Kidney (tissue), 13 donors: ENCODE measurements at regions not wholly inside any gene's neighbourhood (a gene's known extent, or its start where the extent isn't known, plus 50 kb on each side); places are given as distances from the start of the nearest gene placed in this dataset.

Experiments
- DNase-seq, 5 donors: peaks; one replicate each; pipeline ENCODE4 v3.0.0-alpha.2; 2013 to 2020
- FAIRE-seq: peaks from 2 replicates; lab custom pipeline; 2012; peaks lifted over from hg19 to GRCh38; lab: Jason Lieb, UNC
- H3K27ac ChIP-seq, 2 donors: one replicate each; pipeline ENCODE4 v1.7.0; 2013; ENCODE audit warnings: low read depth in 2 of 2, low read length in 2 of 2, inconsistent platforms in 1 of 2
- H3K27me3 ChIP-seq: one replicate; pipeline ENCODE4 v1.7.1; 2013; ENCODE audit warnings: low read length, inconsistent platforms; ENCODE audit not compliant: control insufficient read depth, insufficient read depth
- H3K36me3 ChIP-seq, 3 donors: one replicate each; pipeline versions ENCODE4 v1.7.0 to v1.7.1; 2013; ENCODE audit warnings: low read length in 3 of 3, control low read depth in 1 of 3, inconsistent platforms in 1 of 3; ENCODE audit not compliant: insufficient read depth in 3 of 3, control insufficient read depth in 2 of 3
- H3K4me1 ChIP-seq, 3 donors: one replicate each; pipeline versions ENCODE4 v1.7.0 to v1.7.1; 2013; ENCODE audit warnings: low read length in 3 of 3, inconsistent platforms in 1 of 3, low read depth in 1 of 3; ENCODE audit not compliant: control insufficient read depth in 2 of 3, insufficient read depth in 2 of 3
- H3K4me3 ChIP-seq, 3 donors: one replicate each; pipeline versions ENCODE4 v1.7.0 to v1.8.1; 2013; ENCODE audit warnings: low read length in 3 of 3, control low read depth in 1 of 3, inconsistent platforms in 1 of 3
- H3K9ac ChIP-seq, 3 donors: one replicate each; pipeline versions ENCODE4 v1.7.0 to v1.7.1; 2013; ENCODE audit warnings: low read length in 3 of 3, control low read depth in 1 of 3, inconsistent platforms in 1 of 3
- H3K9me3 ChIP-seq, 3 donors: one replicate each; pipeline versions ENCODE4 v1.7.0 to v1.7.1; 2013; ENCODE audit warnings: low read length in 3 of 3, control low read depth in 1 of 3, inconsistent platforms in 1 of 3; ENCODE audit not compliant: control insufficient read depth in 2 of 3, insufficient read depth in 1 of 3
- CTCF ChIP-seq: IDR thresholded peaks from 3 replicates; pipeline ENCODE4 v1.5.1; 2012; ENCODE audit warnings: mild to moderate bottlenecking, moderate library complexity, borderline replicate concordance; ENCODE audit not compliant: insufficient read depth; ENCODE audit errors: extremely low read depth
- intact Hi-C: fragments of 100-400 bp; cut with DNase I; formaldehyde crosslinking; loops from one replicate; pipeline ENCODE4 v1.11.1; 2022
- donor health status: control.
- donor health status: control.
- donor health status: control.
- donor health status: control.
- donor health status: control.
- donor health status: DM: yes; HTN: yes; CAD: no.
- donor health status: Normal renal cell carcinoma (clear cell type).

- Histone ChIP-seq H3K4me3 (no peak overlapping the region), H3K27ac (peak overlapping the region in 1 of 2 donors; percentile 3), H3K4me1 (peaks cover 0 to 5% (median 3%) of the 10 kb centered on the region in 3 donors), H3K9me3 (no peaks in the 10 kb centered on the region), H3K9ac (no peak overlapping the region), H3K36me3 (no peaks in the 10 kb centered on the region), H3K27me3 (no peaks in the 10 kb centered on the region)
- intact Hi-C loops: no loop called here
- FAIRE-seq (no peak), DNase-seq (peak in 4 of 5 donors; percentile 71 to 86 (median 83))
- no peak for TF ChIP-seq CTCF
Observed at GRCh38 chr15:31472636-31473384, 146.2 kb downstream of the KLF13 start.

- intact Hi-C loops: no loop called here
- peaks cover 0 to 5% (median 3%) of the 10 kb centered on the region in 3 donors for H3K4me1 ChIP-seq
- no peaks in the 10 kb centered on the region for H3K27me3 ChIP-seq
- H3K9me3 ChIP-seq: no peaks in the 10 kb centered on the region
- no peak overlapping the region for H3K9ac ChIP-seq
- H3K4me3 ChIP-seq: no peak overlapping the region
- no peak for DNase-seq
- peak overlapping the region in 1 of 2 donors; percentile 3 for H3K27ac ChIP-seq
- H3K36me3 ChIP-seq: no peaks in the 10 kb centered on the region
- no peak for FAIRE-seq
- no peak for TF ChIP-seq CTCF
Observed at GRCh38 chr15:31473385-31474058, 146.9 kb downstream of the KLF13 start.

- peaks cover 0 to 5% (median 3%) of the 10 kb centered on the region in 3 donors for H3K4me1 ChIP-seq
- no peak overlapping the region for H3K4me3 ChIP-seq
- no peak overlapping the region for H3K27ac ChIP-seq
- TF ChIP-seq CTCF: no peak
- no peaks in the 10 kb centered on the region for H3K36me3 ChIP-seq
- H3K27me3 ChIP-seq: no peaks in the 10 kb centered on the region
- H3K9me3 ChIP-seq: no peaks in the 10 kb centered on the region
- H3K9ac ChIP-seq: no peak overlapping the region
- FAIRE-seq (no peak), DNase-seq (no peak)
- intact Hi-C loops: no loop called here
Observed at GRCh38 chr15:31474059-31474868, 147.6 kb downstream of the KLF13 start.
